HUES6 (cell line): ENCODE measurements at regions not wholly inside any gene's neighbourhood (a gene's known extent, or its start where the extent isn't known, plus 50 kb on each side); places are given as distances from the start of the nearest gene placed in this dataset.

ENCODE experiments used
- H3K27ac ChIP-seq: 2 replicates; pipeline ENCODE4 v1.7.0; 2013; ENCODE audit warnings: low read depth, mild to moderate bottlenecking, low read length, inconsistent platforms
- H3K27me3 ChIP-seq: 2 replicates; pipeline ENCODE4 v1.6.1; 2013; ENCODE audit warnings: low read length; ENCODE audit not compliant: control insufficient read depth, insufficient read depth
- H3K36me3 ChIP-seq: 2 replicates; pipeline ENCODE4 v1.6.1; 2013; ENCODE audit warnings: low read length; ENCODE audit not compliant: control insufficient read depth, insufficient read depth
- H3K4me1 ChIP-seq: 2 replicates; pipeline ENCODE4 v1.6.1; 2013; ENCODE audit warnings: low read length; ENCODE audit not compliant: control insufficient read depth, insufficient read depth
- H3K4me3 ChIP-seq: 2 replicates; pipeline ENCODE4 v1.5.1; 2013; ENCODE audit warnings: low read depth, low read length
- H3K9ac ChIP-seq: one replicate; pipeline ENCODE4 v1.6.1; 2013; ENCODE audit warnings: mild to moderate bottlenecking, low read length
- H3K9me3 ChIP-seq: 2 replicates; pipeline ENCODE4 v1.6.1; 2013; ENCODE audit warnings: low read depth, low read length; ENCODE audit not compliant: control insufficient read depth, insufficient read depth

- peaks cover 3% of the 10 kb centered on the region; the same call in 1 of the 2 replicates for H3K27me3 ChIP-seq
- H3K9ac ChIP-seq, result no peak overlapping the region
- no peak overlapping the region for H3K4me3 ChIP-seq
- H3K27ac ChIP-seq, result no peak overlapping the region
- H3K36me3 ChIP-seq, result no peaks in the 10 kb centered on the region
- no peaks in the 10 kb centered on the region; the same call in 1 of the 2 replicates for H3K4me1 ChIP-seq
- H3K9me3 ChIP-seq, result no peaks in the 10 kb centered on the region
Observed at GRCh38 chr11:115716601-115717529, 212.7 kb upstream of the CADM1 start.

GRCh38 chr11:115716080-115716479 is 211.9 kb upstream of the CADM1 start:
- H3K27ac ChIP-seq, result no peak overlapping the region
- H3K9ac ChIP-seq, result no peak overlapping the region
- no peaks in the 10 kb centered on the region; the same call in 1 of the 2 replicates for H3K4me1 ChIP-seq
- no peaks in the 10 kb centered on the region for H3K36me3 ChIP-seq
- H3K4me3 ChIP-seq, result no peak overlapping the region
- peaks cover 7% of the 10 kb centered on the region; the same call in 1 of the 2 replicates for H3K27me3 ChIP-seq
- H3K9me3 ChIP-seq, result no peaks in the 10 kb centered on the region

- no peaks in the 10 kb centered on the region; the same call in 1 of the 2 replicates for H3K4me1 ChIP-seq
- no peaks in the 10 kb centered on the region for H3K36me3 ChIP-seq
- H3K27ac ChIP-seq, result no peak overlapping the region
- H3K9me3 ChIP-seq, result no peaks in the 10 kb centered on the region
- H3K27me3 ChIP-seq, result peaks cover 8% of the 10 kb centered on the region; the same call in 1 of the 2 replicates
- H3K9ac ChIP-seq, result no peak overlapping the region
- no peak overlapping the region for H3K4me3 ChIP-seq
Observed at GRCh38 chr11:115715251-115715770, 211.1 kb upstream of the CADM1 start.

- Histone ChIP-seq H3K4me1 (no peaks in the 10 kb centered on the region; the same call in 1 of the 2 replicates), H3K27me3 (peaks cover 8% of the 10 kb centered on the region; the same call in 1 of the 2 replicates), H3K9ac (no peak overlapping the region), H3K36me3 (no peaks in the 10 kb centered on the region), H3K9me3 (no peaks in the 10 kb centered on the region), H3K27ac (no peak overlapping the region), H3K4me3 (no peak overlapping the region)
Observed at GRCh38 chr11:115712296-115712695, 208.1 kb upstream of the CADM1 start.

- Histone ChIP-seq H3K36me3 (no peaks in the 10 kb centered on the region), H3K4me3 (no peak overlapping the region), H3K27ac (no peak overlapping the region), H3K9me3 (no peaks in the 10 kb centered on the region), H3K4me1 (no peaks in the 10 kb centered on the region), H3K9ac (no peak overlapping the region), H3K27me3 (peaks cover 8% of the 10 kb centered on the region; the same call in 1 of the 2 replicates)
Observed at GRCh38 chr11:115710980-115711379, 206.8 kb upstream of the CADM1 start.

- H3K9me3 ChIP-seq, result no peaks in the 10 kb centered on the region
- no peaks in the 10 kb centered on the region for H3K4me1 ChIP-seq
- no peak overlapping the region for H3K27ac ChIP-seq
- no peak overlapping the region for H3K4me3 ChIP-seq
- no peak overlapping the region for H3K9ac ChIP-seq
- H3K36me3 ChIP-seq, result no peaks in the 10 kb centered on the region
- peaks cover 8% of the 10 kb centered on the region; the same call in 1 of the 2 replicates for H3K27me3 ChIP-seq
Observed at GRCh38 chr11:115710426-115710825, 206.2 kb upstream of the CADM1 start.

GRCh38 chr11:115709297-115709696 is 205.1 kb upstream of the CADM1 start:
- 0 out of 2 replicates have a peak, but pooled peaks cover 4% of the 10 kb centered on the region for H3K9me3 ChIP-seq
- no peak overlapping the region for H3K9ac ChIP-seq
- no peaks in the 10 kb centered on the region for H3K36me3 ChIP-seq
- no peak overlapping the region for H3K27ac ChIP-seq
- peaks cover 5% of the 10 kb centered on the region; the same call in 1 of the 2 replicates for H3K27me3 ChIP-seq
- no peak overlapping the region for H3K4me3 ChIP-seq
- no peaks in the 10 kb centered on the region for H3K4me1 ChIP-seq

- Histone ChIP-seq H3K27ac (no peak overlapping the region), H3K27me3 (peaks cover 5% of the 10 kb centered on the region; the same call in 1 of the 2 replicates), H3K4me1 (no peaks in the 10 kb centered on the region), H3K9ac (no peak overlapping the region), H3K36me3 (no peaks in the 10 kb centered on the region), H3K4me3 (no peak overlapping the region), H3K9me3 (peaks cover 7% of the 10 kb centered on the region; the same call in 1 of the 2 replicates)
Observed at GRCh38 chr11:115707180-115707905, 203.1 kb upstream of the CADM1 start.

GRCh38 chr11:115706626-115707135 is 202.5 kb upstream of the CADM1 start:
- H3K9ac ChIP-seq, result no peak overlapping the region
- H3K36me3 ChIP-seq, result no peaks in the 10 kb centered on the region
- H3K27me3 ChIP-seq, result peaks cover 5% of the 10 kb centered on the region; the same call in 1 of the 2 replicates
- no peak overlapping the region for H3K27ac ChIP-seq
- no peak overlapping the region for H3K4me3 ChIP-seq
- peaks cover 7% of the 10 kb centered on the region; the same call in 1 of the 2 replicates for H3K9me3 ChIP-seq
- H3K4me1 ChIP-seq, result no peaks in the 10 kb centered on the region

- Histone ChIP-seq H3K4me1 (no peaks in the 10 kb centered on the region), H3K4me3 (no peak overlapping the region), H3K36me3 (no peaks in the 10 kb centered on the region), H3K27me3 (no peaks in the 10 kb centered on the region; the same call in 1 of the 2 replicates), H3K9me3 (peaks cover 7% of the 10 kb centered on the region; the same call in 1 of the 2 replicates), H3K9ac (no peak overlapping the region), H3K27ac (no peak overlapping the region)
Observed at GRCh38 chr11:115705200-115705599, 201.0 kb upstream of the CADM1 start.
